Stimulated activated CD8-positive, alpha-beta memory T cell treated with anti-CD3 and anti-CD28 coated beads, Interleukin-4, amount 100 ng/mL, for 4 hours (primary cell): ENCODE measurements at regions not wholly inside any gene's neighbourhood (a gene's known extent, or its start where the extent isn't known, plus 50 kb on each side); places are given as distances from the start of the nearest gene placed in this dataset.

ENCODE experiments used
- DNase-seq, 2 donors: peaks; one replicate each; pipeline ENCODE4 v3.0.0-alpha.2; 2020; ENCODE audit warnings: low read depth in 2 of 2, low spot score in 1 of 2

- no peak for DNase-seq
Measured at GRCh38 chr2:41920812-41921211, 127.0 kb upstream of the PKDCC start.

- no peak for DNase-seq
Measured at GRCh38 chr2:41922177-41922576, 125.6 kb upstream of the PKDCC start.

- DNase-seq, result no peak
Measured at GRCh38 chr2:41923156-41923786, 124.5 kb upstream of the PKDCC start.

- DNase-seq, result no peak
Measured at GRCh38 chr2:41924024-41924423, 123.8 kb upstream of the PKDCC start.

GRCh38 chr2:41924709-41925408, 123.0 kb upstream of the PKDCC start:
- no peak for DNase-seq

- DNase-seq, result no peak
Measured at GRCh38 chr2:41925712-41926111, 122.1 kb upstream of the PKDCC start.

GRCh38 chr2:41926614-41927580, 120.9 kb upstream of the PKDCC start:
- DNase-seq, result no peak

- DNase-seq, result no peak
Measured at GRCh38 chr2:41927581-41928264, 120.1 kb upstream of the PKDCC start.

GRCh38 chr2:41928526-41928925, 119.3 kb upstream of the PKDCC start:
- DNase-seq, result no peak

- DNase-seq, result no peak
Measured at GRCh38 chr2:41930807-41931566, 116.8 kb upstream of the PKDCC start.

GRCh38 chr2:41932241-41933045, 115.4 kb upstream of the PKDCC start:
- DNase-seq, result no peak

- DNase-seq, result no peak
Measured at GRCh38 chr2:41933046-41933420, 114.8 kb upstream of the PKDCC start.

GRCh38 chr2:41933585-41934320, 114.1 kb upstream of the PKDCC start:
- no peak for DNase-seq

- DNase-seq, result no peak
Measured at GRCh38 chr2:41934329-41934958, 113.4 kb upstream of the PKDCC start.

- no peak for DNase-seq
Measured at GRCh38 chr2:41935002-41935401, 112.8 kb upstream of the PKDCC start.

- DNase-seq, result no peak
Measured at GRCh38 chr2:41935825-41936224, 112.0 kb upstream of the PKDCC start.

- no peak for DNase-seq
Measured at GRCh38 chr2:41936771-41937463, 110.9 kb upstream of the PKDCC start.

- DNase-seq, result no peak
Measured at GRCh38 chr2:41937464-41937906, 110.3 kb upstream of the PKDCC start.
